B cell (primary cell): ENCODE measurements at regions not wholly inside any gene's neighbourhood (a gene's known extent, or its start where the extent isn't known, plus 50 kb on each side); places are given as distances from the start of the nearest gene placed in this dataset.

Experiments
- ATAC-seq: fragments of 200-7000 bp; cut with Tn5 transposase; one replicate; pipeline ENCODE4 v1.10.0; 2021; ENCODE audit warnings: low read depth, mild to moderate bottlenecking, moderate number of reproducible peaks, moderate library complexity
- CTCF ChIA-PET: fragments of 350-600 bp; sonication (Branson Sonifier 250); formaldehyde crosslinking; loops from one replicate; lab custom pipeline; 2021; ENCODE audit warnings: antibody characterized with exemption, inconsistent platforms; lab: Charles Lee
- POLR2A ChIA-PET: fragments of 350-600 bp; sonication (Branson Sonifier 250); formaldehyde crosslinking; loops from one replicate; lab custom pipeline; 2021; ENCODE audit warnings: antibody characterized with exemption; lab: Charles Lee
- DNase-seq: peaks from one replicate; pipeline ENCODE4 v3.0.0; 2013
- H2AFZ ChIP-seq: 2 replicates; pipeline ENCODE4 v1.6.1; 2012; ENCODE audit warnings: mild to moderate bottlenecking, low read depth, low read length; ENCODE audit not compliant: insufficient read depth, poor library complexity, severe bottlenecking
- H3K27ac ChIP-seq, 2 donors: 1 replicate in 1 of 2; 2 replicates in 1 of 2; pipeline ENCODE4 v1.5.1; 2012 to 2013; ENCODE audit warnings: low read length in 2 of 2, mild to moderate bottlenecking in 2 of 2, moderate library complexity in 1 of 2
- H3K27me3 ChIP-seq, 4 experiments: fragments of 200-600 bp in 1 of 4; sonication (generic) in 1 of 4; replicated peaks in 1 of 4; 1 replicate in 2 of 4; 2 replicates in 2 of 4; pipeline versions ENCODE4 v1.6.1 to v1.7.0; 2013 to 2016; ENCODE audit warnings: low read length in 3 of 4, mild to moderate bottlenecking in 2 of 4, mixed read lengths in 1 of 4, moderate library complexity in 1 of 4; ENCODE audit not compliant: insufficient read depth in 4 of 4, control insufficient read depth in 3 of 4; ENCODE audit errors: control extremely low read depth in 1 of 4
- H3K36me3 ChIP-seq, 2 experiments: replicated peaks in 1 of 2; 1 replicate in 1 of 2; 2 replicates in 1 of 2; pipeline versions ENCODE4 v1.6.1 to v1.7.1; 2013; ENCODE audit warnings: low read length in 1 of 2; ENCODE audit not compliant: insufficient read depth in 2 of 2, control insufficient read depth in 1 of 2; ENCODE audit errors: control extremely low read depth in 1 of 2, extremely low read depth in 1 of 2
- H3K4me1 ChIP-seq, 2 donors: fragments of 200-600 bp in 1 of 2; sonication (generic) in 1 of 2; 1 replicate in 1 of 2; 2 replicates in 1 of 2; pipeline versions ENCODE4 v1.5.1 to v1.6.1; 2013 to 2017; ENCODE audit warnings: low read length in 2 of 2; ENCODE audit not compliant: control insufficient read depth in 2 of 2, insufficient read depth in 2 of 2
- H3K4me2 ChIP-seq: replicated peaks from 2 replicates; pipeline ENCODE3; 2012; ENCODE audit warnings: mild to moderate bottlenecking, low read depth, low read length; ENCODE audit not compliant: poor library complexity, severe bottlenecking
- H3K4me3 ChIP-seq, 5 experiments: fragments of 200-600 bp in 1 of 5; sonication (generic) in 1 of 5; 1 replicate in 3 of 5; 2 replicates in 2 of 5; pipeline versions ENCODE4 v1.5.1 to v1.7.0; 2011 to 2016; ENCODE audit warnings: low read length in 4 of 5, mild to moderate bottlenecking in 4 of 5, low read depth in 2 of 5, control low read depth in 1 of 5, moderate library complexity in 1 of 5; ENCODE audit not compliant: insufficient read depth in 1 of 5; ENCODE audit errors: control extremely low read depth in 1 of 5, extremely low read depth in 1 of 5
- H3K79me2 ChIP-seq: fragments of 200-600 bp; sonication (generic); one replicate; pipeline ENCODE4 v1.6.0; 2016; ENCODE audit warnings: low read length; ENCODE audit not compliant: control insufficient read depth, insufficient read depth
- H3K9ac ChIP-seq: fragments of 200-600 bp; sonication (generic); 2 replicates; pipeline ENCODE4 v1.6.1; 2017; ENCODE audit warnings: mild to moderate bottlenecking, low read length, moderate library complexity
- H3K9me3 ChIP-seq, 3 donors: one replicate each; pipeline versions ENCODE4 v1.6.1 to v1.7.1; 2013; ENCODE audit warnings: low read length in 2 of 3; ENCODE audit not compliant: control insufficient read depth in 2 of 3, insufficient read depth in 1 of 3; ENCODE audit errors: control extremely low read depth in 1 of 3
- H4K20me1 ChIP-seq: 2 replicates; pipeline ENCODE4 v1.6.0; 2012; ENCODE audit warnings: mild to moderate bottlenecking, low read length; ENCODE audit not compliant: insufficient read depth, control insufficient read depth, poor library complexity, severe bottlenecking
- H3K27ac Mint-ChIP-seq: one replicate; pipeline ENCODE4 v1.8.0; 2021; ENCODE audit warnings: mixed read lengths
- H3K27me3 Mint-ChIP-seq: one replicate; pipeline ENCODE4 v1.8.0; 2021; ENCODE audit warnings: mixed read lengths
- H3K4me1 Mint-ChIP-seq: one replicate; pipeline ENCODE4 v1.8.0; 2021; ENCODE audit warnings: mixed read lengths
- H3K4me3 Mint-ChIP-seq: one replicate; pipeline ENCODE4 v1.8.0; 2021; ENCODE audit warnings: mixed read lengths
- H3K9me3 Mint-ChIP-seq: one replicate; pipeline ENCODE4 v1.8.0; 2022; ENCODE audit warnings: mixed read lengths; ENCODE audit not compliant: insufficient read depth
- EZH2 ChIP-seq: IDR thresholded peaks from 2 replicates; pipeline ENCODE4 v1.6.1; 2012; ENCODE audit warnings: borderline replicate concordance, low read depth, mild to moderate bottlenecking, moderate library complexity, low read length; ENCODE audit not compliant: insufficient read depth, poor library complexity, severe bottlenecking
- WGBS: methylation state at CpG from one replicate; pipeline ENCODE4 v1.1.5; 2013; ENCODE audit warnings: missing lambda C conversion rate; ENCODE audit not compliant: insufficient coverage; 5-methylcytosine and 5-hydroxymethylcytosine counted together
- intact Hi-C: fragments of 100-400 bp; cut with micrococcal nuclease; formaldehyde crosslinking; loops from one replicate; pipeline ENCODE4 v1.10.0; 2022
- TF ChIP-seq, protein P1 (sequence below): fragments of 200-600 bp; IDR thresholded peaks from one replicate; pipeline ENCODE4 v1.8.0; 2022; ENCODE audit warnings: antibody characterized with exemption, mild to moderate bottlenecking

DNA sequence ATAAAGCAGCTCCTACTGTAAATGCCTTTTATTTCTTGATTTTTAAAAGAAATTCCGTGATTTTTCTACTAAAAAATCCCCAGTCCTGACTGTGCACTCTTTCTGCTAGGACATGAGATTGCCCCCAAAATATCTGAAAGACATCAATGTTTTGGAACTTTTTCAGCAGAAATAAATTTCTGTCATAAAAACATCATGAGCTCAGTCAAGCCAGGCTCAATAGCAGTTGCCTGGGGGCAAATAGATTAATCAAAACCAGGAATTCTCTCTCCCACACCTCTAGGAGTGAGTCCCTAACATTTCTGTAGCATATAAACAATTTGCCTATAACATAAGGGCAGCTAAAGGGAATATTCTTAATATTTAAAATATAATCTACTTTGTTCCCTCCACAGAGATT is 654.1 kb downstream of the PTPRC start:
- H3K27ac Mint-ChIP-seq, result no peak overlapping the region
- no peaks in the 10 kb centered on the region for H3K79me2 ChIP-seq
- intact Hi-C loops, result no loop called here
- H3K9me3 Mint-ChIP-seq, result no peaks in the 10 kb centered on the region
- no peak overlapping the region for H3K9ac ChIP-seq
- no peak overlapping the region for H2AFZ ChIP-seq
- H3K36me3 ChIP-seq, result no peaks in the 10 kb centered on the region
- H3K4me3 ChIP-seq, result no peak overlapping the region
- H4K20me1 ChIP-seq, result no peaks in the 10 kb centered on the region
- H3K4me3 Mint-ChIP-seq, result no peak overlapping the region
- H3K4me2 ChIP-seq, result no peak overlapping the region
- no peak overlapping the region for H3K27ac ChIP-seq
- DNase-seq (no peak), ATAC-seq (no peak)
- H3K27me3 Mint-ChIP-seq, result no peaks in the 10 kb centered on the region
- no peaks in the 10 kb centered on the region for H3K27me3 ChIP-seq
- H3K4me1 Mint-ChIP-seq, result peaks cover 5% of the 10 kb centered on the region
- peaks cover 0 to 3% of the 10 kb centered on the region in 2 donors for H3K4me1 ChIP-seq
- ChIA-PET POLR2A (no interaction called here), CTCF (no interaction called here)
- 100% methylated on average over 1 of the region's 1 CpG for WGBS
- H3K9me3 ChIP-seq, result no peaks in the 10 kb centered on the region
- no peak for TF ChIP-seq EZH2
- TF ChIP-seq, protein P1, sequence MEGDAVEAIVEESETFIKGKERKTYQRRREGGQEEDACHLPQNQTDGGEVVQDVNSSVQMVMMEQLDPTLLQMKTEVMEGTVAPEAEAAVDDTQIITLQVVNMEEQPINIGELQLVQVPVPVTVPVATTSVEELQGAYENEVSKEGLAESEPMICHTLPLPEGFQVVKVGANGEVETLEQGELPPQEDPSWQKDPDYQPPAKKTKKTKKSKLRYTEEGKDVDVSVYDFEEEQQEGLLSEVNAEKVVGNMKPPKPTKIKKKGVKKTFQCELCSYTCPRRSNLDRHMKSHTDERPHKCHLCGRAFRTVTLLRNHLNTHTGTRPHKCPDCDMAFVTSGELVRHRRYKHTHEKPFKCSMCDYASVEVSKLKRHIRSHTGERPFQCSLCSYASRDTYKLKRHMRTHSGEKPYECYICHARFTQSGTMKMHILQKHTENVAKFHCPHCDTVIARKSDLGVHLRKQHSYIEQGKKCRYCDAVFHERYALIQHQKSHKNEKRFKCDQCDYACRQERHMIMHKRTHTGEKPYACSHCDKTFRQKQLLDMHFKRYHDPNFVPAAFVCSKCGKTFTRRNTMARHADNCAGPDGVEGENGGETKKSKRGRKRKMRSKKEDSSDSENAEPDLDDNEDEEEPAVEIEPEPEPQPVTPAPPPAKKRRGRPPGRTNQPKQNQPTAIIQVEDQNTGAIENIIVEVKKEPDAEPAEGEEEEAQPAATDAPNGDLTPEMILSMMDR, result no peak

DNA sequence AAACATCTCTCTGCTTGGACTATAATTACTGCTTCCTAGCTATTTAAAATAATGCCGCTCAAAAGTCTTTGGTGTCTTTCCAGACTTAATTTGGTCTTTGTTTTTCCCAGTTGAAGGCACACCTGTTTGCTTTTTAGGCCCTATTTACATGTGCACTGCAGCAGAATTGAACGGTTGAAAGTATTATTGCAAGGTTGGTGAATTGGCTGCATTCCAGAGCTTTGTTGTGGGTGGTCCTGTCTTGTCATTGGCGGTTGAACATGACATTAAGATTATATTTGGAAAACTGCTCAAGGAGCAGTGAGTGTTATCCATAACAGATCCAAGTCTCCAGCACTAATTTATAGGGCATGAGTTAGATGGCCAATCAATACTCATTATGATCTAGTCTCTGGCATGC is 656.3 kb downstream of the PTPRC start:
- no peak overlapping the region for H3K27ac ChIP-seq
- H3K4me1 ChIP-seq, result peaks cover 0 to 3% of the 10 kb centered on the region in 2 donors
- no peaks in the 10 kb centered on the region for H3K9me3 Mint-ChIP-seq
- ChIA-PET CTCF (no interaction called here), POLR2A (no interaction called here)
- H2AFZ ChIP-seq, result no peak overlapping the region
- no peaks in the 10 kb centered on the region for H3K79me2 ChIP-seq
- ATAC-seq, result no peak
- H3K36me3 ChIP-seq, result no peaks in the 10 kb centered on the region
- WGBS, result 70% methylated on average over 2 of the region's 3 CpGs
- H4K20me1 ChIP-seq, result no peaks in the 10 kb centered on the region
- no peak overlapping the region for H3K4me3 Mint-ChIP-seq
- peaks cover 5% of the 10 kb centered on the region for H3K4me1 Mint-ChIP-seq
- H3K27me3 Mint-ChIP-seq, result peaks cover 3% of the 10 kb centered on the region
- no peak overlapping the region for H3K4me3 ChIP-seq
- no peak overlapping the region for H3K9ac ChIP-seq
- DNase-seq, result no peak
- no peaks in the 10 kb centered on the region for H3K9me3 ChIP-seq
- H3K27ac Mint-ChIP-seq, result no peak overlapping the region
- no peak overlapping the region for H3K4me2 ChIP-seq
- TF ChIP-seq EZH2, result no peak
- TF ChIP-seq, protein P1, result no peak
- H3K27me3 ChIP-seq, result no peaks in the 10 kb centered on the region
- intact Hi-C loops, result no loop called here
